Fibroblast of pulmonary artery (primary cell): ENCODE measurements at regions not wholly inside any gene's neighbourhood (a gene's known extent, or its start where the extent isn't known, plus 50 kb on each side); places are given as distances from the start of the nearest gene placed in this dataset.
A peak's percentile ranks its signal among the peaks of the same experiment; 100 is the strongest.

Source experiments
- DNase-seq: peaks from one replicate; pipeline ENCODE4 v3.0.0-alpha.2; 2010; ENCODE audit warnings: low read depth
- H3K4me3 ChIP-seq: replicated peaks from 2 replicates; pipeline ENCODE4 v1.5.1; 2011; ENCODE audit warnings: low read depth, mild to moderate bottlenecking, control low read depth, low read length, moderate library complexity
- CTCF ChIP-seq: IDR thresholded peaks from 2 replicates; pipeline ENCODE4 v1.5.1; 2011; ENCODE audit warnings: mild to moderate bottlenecking, control low read depth, low read length, inconsistent platforms; ENCODE audit errors: missing control alignments

- no peak overlapping the region for H3K4me3 ChIP-seq
- DNase-seq: no peak
- no peak for TF ChIP-seq CTCF
These were observed 2194.3 kb upstream of the CELF4 start for GRCh38 chr18:39759926-39760325.

GRCh38 chr18:39753178-39753577 lies 2187.6 kb upstream of the CELF4 start:
- no peak for DNase-seq
- H3K4me3 ChIP-seq: no peak overlapping the region
- TF ChIP-seq CTCF: no peak

- TF ChIP-seq CTCF: no peak
- no peak overlapping the region for H3K4me3 ChIP-seq
- DNase-seq: peak; percentile 7
These were observed 2186.8 kb upstream of the CELF4 start for GRCh38 chr18:39752351-39752750.

GRCh38 chr18:39751921-39752320 lies 2186.3 kb upstream of the CELF4 start:
- no peak for DNase-seq
- no peak for TF ChIP-seq CTCF
- no peak overlapping the region for H3K4me3 ChIP-seq

GRCh38 chr18:39751161-39751560 lies 2185.6 kb upstream of the CELF4 start:
- TF ChIP-seq CTCF: no peak
- H3K4me3 ChIP-seq: no peak overlapping the region
- DNase-seq: peak; percentile 58

GRCh38 chr18:39749154-39749553 lies 2183.6 kb upstream of the CELF4 start:
- no peak for DNase-seq
- H3K4me3 ChIP-seq: no peak overlapping the region
- no peak for TF ChIP-seq CTCF

GRCh38 chr18:39748727-39749126 lies 2183.1 kb upstream of the CELF4 start:
- no peak for DNase-seq
- H3K4me3 ChIP-seq: no peak overlapping the region
- TF ChIP-seq CTCF: no peak
